Endothelial cell of umbilical vein (primary cell): ENCODE measurements at regions not wholly inside any gene's neighbourhood (a gene's known extent, or its start where the extent isn't known, plus 50 kb on each side); places are given as distances from the start of the nearest gene placed in this dataset.

Experiments used
- BruUV-seq: library from RNA; stranded (reverse); fragments of 400-500 nt; replicated peaks from 2 replicates; lab custom pipeline; 2021; lab: Mats Ljungman, UMichigan
- CTCF ChIA-PET: fragments of 300-600, 350-600 bp; sonication (Branson Sonifier 250); formaldehyde crosslinking; loops from one replicate; lab custom pipeline; 2021; ENCODE audit warnings: antibody characterized with exemption, inconsistent platforms; lab: Charles Lee
- POLR2A ChIA-PET: fragments of 300-600, 350-600 bp; sonication (Branson Sonifier 250); formaldehyde crosslinking; loops from one replicate; lab custom pipeline; 2021; ENCODE audit warnings: antibody characterized with exemption, inconsistent platforms; lab: Charles Lee
- DNase-seq: peaks from one replicate; pipeline ENCODE4 v3.0.0-alpha.2; 2011; ENCODE audit warnings: low read depth, low spot score
- FAIRE-seq: peaks from 2 replicates; lab custom pipeline; 2011; peaks lifted over from hg19 to GRCh38; lab: Jason Lieb, UNC
- H2AFZ ChIP-seq: 2 replicates; pipeline ENCODE4 v1.6.0; 2012; ENCODE audit warnings: low read depth, low read length, control low read depth, inconsistent platforms
- H3K27ac ChIP-seq: 2 replicates; pipeline ENCODE4 v1.5.1; 2011; ENCODE audit warnings: low read depth, mild to moderate bottlenecking, control low read depth, low read length, moderate library complexity; ENCODE audit not compliant: insufficient read depth
- H3K27me3 ChIP-seq, 2 experiments: 2 replicates each; pipeline versions ENCODE4 v1.6.0 to v1.6.1; 2011; ENCODE audit warnings: low read length in 2 of 2, mixed read lengths in 1 of 2; ENCODE audit not compliant: control insufficient read depth in 2 of 2, insufficient read depth in 2 of 2
- H3K36me3 ChIP-seq, 2 experiments: 2 replicates in 1 of 2; 3 replicates in 1 of 2; pipeline ENCODE4 v1.5.1; 2011; ENCODE audit warnings: low read length in 2 of 2, mild to moderate bottlenecking in 1 of 2, moderate library complexity in 1 of 2; ENCODE audit not compliant: control insufficient read depth in 2 of 2, insufficient read depth in 2 of 2; ENCODE audit errors: extremely low read depth in 1 of 2
- H3K4me1 ChIP-seq: 3 replicates; pipeline ENCODE4 v1.5.1; 2011; ENCODE audit warnings: mild to moderate bottlenecking, low read length; ENCODE audit not compliant: control insufficient read depth, insufficient read depth; ENCODE audit errors: extremely low read depth
- H3K4me2 ChIP-seq: 2 replicates; pipeline ENCODE4 v1.6.1; 2011; ENCODE audit warnings: low read length, control low read depth, mixed read lengths; ENCODE audit not compliant: insufficient read depth
- H3K4me3 ChIP-seq, 3 experiments: fragments of 200-600 bp in 1 of 3; sonication (generic), shearing (Covaris generic) in 1 of 3; replicated peaks in 1 of 3; 2 replicates each; pipeline ENCODE4 v1.5.1; 2011 to 2016; ENCODE audit warnings: control low read depth in 3 of 3, low read length in 3 of 3, mild to moderate bottlenecking in 2 of 3, inconsistent platforms in 1 of 3, low read depth in 1 of 3, moderate library complexity in 1 of 3; ENCODE audit not compliant: insufficient read depth in 1 of 3
- H3K79me2 ChIP-seq: 2 replicates; pipeline ENCODE4 v1.6.0; 2012; ENCODE audit warnings: low read length, inconsistent platforms; ENCODE audit not compliant: control insufficient read depth, insufficient read depth
- H3K9ac ChIP-seq: replicated peaks from 2 replicates; pipeline ENCODE3; 2011; ENCODE audit warnings: low read length, control low read depth; ENCODE audit not compliant: insufficient read depth; ENCODE audit errors: extremely low read depth
- H3K9me1 ChIP-seq: replicated peaks from 3 replicates; pipeline ENCODE4 v1.6.0; 2011; ENCODE audit warnings: mild to moderate bottlenecking, low read length; ENCODE audit not compliant: control insufficient read depth, insufficient read depth; ENCODE audit errors: extremely low read depth
- H3K9me3 ChIP-seq: replicated peaks from 2 replicates; pipeline ENCODE4 v1.5.1; 2012; ENCODE audit warnings: low read length, inconsistent platforms; ENCODE audit not compliant: control insufficient read depth, insufficient read depth
- H4K20me1 ChIP-seq: replicated peaks from 2 replicates; pipeline ENCODE3; 2011; ENCODE audit warnings: mild to moderate bottlenecking, low read length; ENCODE audit not compliant: control insufficient read depth, insufficient read depth; ENCODE audit errors: extremely low read depth
- EZH2 ChIP-seq: IDR thresholded peaks from 2 replicates; pipeline ENCODE4 v1.6.1; 2012; ENCODE audit warnings: borderline replicate concordance, low read depth, mild to moderate bottlenecking, moderate library complexity, low read length, inconsistent platforms; ENCODE audit not compliant: severe bottlenecking
- FOS ChIP-seq: IDR thresholded peaks from 2 replicates; pipeline ENCODE4 v1.6.1; 2011; ENCODE audit warnings: mild to moderate bottlenecking, low read length, moderate library complexity, borderline replicate concordance; ENCODE audit not compliant: insufficient read depth
- GATA2 ChIP-seq: IDR thresholded peaks from 2 replicates; pipeline ENCODE4 v1.7.0; 2011; ENCODE audit warnings: low read depth, mild to moderate bottlenecking, moderate library complexity, mixed read lengths, low read length; ENCODE audit not compliant: insufficient read length, insufficient read depth
- JUN ChIP-seq: IDR thresholded peaks from 2 replicates; pipeline ENCODE4 v1.6.1; 2011; ENCODE audit warnings: borderline replicate concordance, low read depth; ENCODE audit not compliant: insufficient read length, insufficient read depth
- MYC ChIP-seq: IDR thresholded peaks from one replicate; pipeline ENCODE4 v1.6.1; 2011; ENCODE audit warnings: mild to moderate bottlenecking, low read depth, low read length
- POLR2A ChIP-seq: IDR thresholded peaks from 2 replicates; pipeline ENCODE4 v1.6.1; 2012; ENCODE audit warnings: low read depth, mild to moderate bottlenecking, control low read depth, low read length
- POLR2AphosphoS5 ChIP-seq: IDR thresholded peaks from 2 replicates; pipeline ENCODE4 v1.6.1; 2012; ENCODE audit warnings: low read depth, mild to moderate bottlenecking, control low read depth, low read length, moderate library complexity; ENCODE audit not compliant: insufficient read depth
- dilution Hi-C: fragments of 300-500 bp; cut with MboI; formaldehyde crosslinking; loops from one replicate; pipeline ENCODE4 v1.15.0; 2019; ENCODE audit warnings: low sequenced_read_pairs; ENCODE audit not compliant: extremely low pct_ligation_motif_present
- intact Hi-C: fragments of 100-400 bp; cut with micrococcal nuclease; formaldehyde crosslinking; loops from one replicate; pipeline ENCODE4 v1.10.0; 2022
- TF ChIP-seq, protein P1 (sequence below): IDR thresholded peaks from 2 replicates; pipeline ENCODE4 v1.6.1; 2011; ENCODE audit not compliant: insufficient read depth, insufficient read length
- TF ChIP-seq, protein P2 (sequence below), 2 donors: IDR thresholded peaks; 1 replicate in 1 of 2; 2 replicates in 1 of 2; pipeline ENCODE4 v1.5.1; 2011; ENCODE audit warnings: low read length in 2 of 2, mild to moderate bottlenecking in 2 of 2, moderate library complexity in 2 of 2, control low read depth in 1 of 2, inconsistent platforms in 1 of 2, low read depth in 1 of 2; ENCODE audit not compliant: insufficient read depth in 1 of 2; ENCODE audit errors: extremely low read depth in 1 of 2

DNA sequence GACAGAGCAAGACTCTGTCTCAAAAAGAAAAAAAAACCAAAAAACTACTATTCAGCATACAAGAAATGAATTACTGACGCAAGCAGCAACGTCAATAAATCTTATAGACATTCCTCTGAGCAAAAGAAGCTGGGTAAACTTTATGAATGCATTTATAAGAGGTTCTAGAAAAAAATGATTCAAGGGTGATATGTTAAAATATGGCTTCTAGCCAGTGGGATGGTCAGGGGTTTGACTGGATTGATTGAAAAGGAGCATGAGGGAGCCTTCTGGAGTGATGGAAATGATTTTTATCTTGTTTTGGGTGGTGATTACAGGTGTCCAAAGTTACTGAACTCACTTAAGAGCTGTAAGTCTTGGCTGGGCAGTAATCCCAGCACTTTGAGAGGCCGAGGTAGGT is 64.9 kb upstream of the SALL4 start:
- no TSS peak for BruUV-seq
- CTCF ChIA-PET, result interaction anchor here (1.1 kb wide), 1 partner anchor 99 kb away, joined by 6 read pairs; no protein-coding TSS in a partner anchor

More for the DNA sequence above, 64.9 kb upstream of the SALL4 start:
- H3K27me3 ChIP-seq, result no peaks in the 10 kb centered on the region
- TF ChIP-seq MYC (no peak), GATA2 (no peak), POLR2AphosphoS5 (no peak), EZH2 (no peak), POLR2A (no peak), FOS (no peak), JUN (no peak)
- TF ChIP-seq, protein P1, sequence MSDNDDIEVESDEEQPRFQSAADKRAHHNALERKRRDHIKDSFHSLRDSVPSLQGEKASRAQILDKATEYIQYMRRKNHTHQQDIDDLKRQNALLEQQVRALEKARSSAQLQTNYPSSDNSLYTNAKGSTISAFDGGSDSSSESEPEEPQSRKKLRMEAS, result no peak
- TF ChIP-seq, protein P2, sequence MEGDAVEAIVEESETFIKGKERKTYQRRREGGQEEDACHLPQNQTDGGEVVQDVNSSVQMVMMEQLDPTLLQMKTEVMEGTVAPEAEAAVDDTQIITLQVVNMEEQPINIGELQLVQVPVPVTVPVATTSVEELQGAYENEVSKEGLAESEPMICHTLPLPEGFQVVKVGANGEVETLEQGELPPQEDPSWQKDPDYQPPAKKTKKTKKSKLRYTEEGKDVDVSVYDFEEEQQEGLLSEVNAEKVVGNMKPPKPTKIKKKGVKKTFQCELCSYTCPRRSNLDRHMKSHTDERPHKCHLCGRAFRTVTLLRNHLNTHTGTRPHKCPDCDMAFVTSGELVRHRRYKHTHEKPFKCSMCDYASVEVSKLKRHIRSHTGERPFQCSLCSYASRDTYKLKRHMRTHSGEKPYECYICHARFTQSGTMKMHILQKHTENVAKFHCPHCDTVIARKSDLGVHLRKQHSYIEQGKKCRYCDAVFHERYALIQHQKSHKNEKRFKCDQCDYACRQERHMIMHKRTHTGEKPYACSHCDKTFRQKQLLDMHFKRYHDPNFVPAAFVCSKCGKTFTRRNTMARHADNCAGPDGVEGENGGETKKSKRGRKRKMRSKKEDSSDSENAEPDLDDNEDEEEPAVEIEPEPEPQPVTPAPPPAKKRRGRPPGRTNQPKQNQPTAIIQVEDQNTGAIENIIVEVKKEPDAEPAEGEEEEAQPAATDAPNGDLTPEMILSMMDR (IDR thresholded peaks at IDR 0.05; ENCODE audit: extremely low read depth in 1 of 2, insufficient read depth in 1 of 2, low read depth in 1 of 2, low read length in 2 of 2), result no peak
- dilution Hi-C loops, result no loop called here
- H3K9me1 ChIP-seq, result no peaks in the 10 kb centered on the region
- H3K4me3 ChIP-seq, result no peak overlapping the region
- H3K9me3 ChIP-seq, result no peaks in the 10 kb centered on the region
- no peaks in the 10 kb centered on the region for H3K36me3 ChIP-seq
- H2AFZ ChIP-seq, result no peak overlapping the region
- DNase-seq (no peak), FAIRE-seq (no peak)
- no peaks in the 10 kb centered on the region for H4K20me1 ChIP-seq
- no peak overlapping the region for H3K9ac ChIP-seq
- no peaks in the 10 kb centered on the region for H3K79me2 ChIP-seq
- POLR2A ChIA-PET, result interaction anchor here (0.7 kb wide), 1 partner anchor 1171 kb away, joined by 3 read pairs; no protein-coding TSS in a partner anchor
- intact Hi-C loops, result no loop called here
- H3K4me2 ChIP-seq, result no peak overlapping the region
- H3K4me1 ChIP-seq, result no peaks in the 10 kb centered on the region
- no peak overlapping the region for H3K27ac ChIP-seq
